GM18505 (cell line): ENCODE measurements at regions not wholly inside any gene's neighbourhood (a gene's known extent, or its start where the extent isn't known, plus 50 kb on each side); places are given as distances from the start of the nearest gene placed in this dataset.

ENCODE experiments used
- ATAC-seq: cut with Tn5 transposase; IDR thresholded peaks from one replicate; pipeline ENCODE4 v1.9.1; 2021; ENCODE audit not compliant: unreplicated experiment
- POLR2A ChIP-seq: IDR thresholded peaks from 4 replicates; pipeline ENCODE4 v1.6.1; 2011; ENCODE audit warnings: borderline replicate concordance; ENCODE audit not compliant: insufficient read depth, insufficient read length; ENCODE audit errors: extremely low read depth

- no peak for TF ChIP-seq POLR2A
- ATAC-seq: no peak
Observed at GRCh38 chr4:122203407-122203806, 51.3 kb downstream of the BLTP1 start.

- no peak for ATAC-seq
- no peak for TF ChIP-seq POLR2A
Observed at GRCh38 chr4:122205687-122206086, 53.6 kb downstream of the BLTP1 start.

- peak; percentile 73 for ATAC-seq
- TF ChIP-seq POLR2A: no peak
Observed at GRCh38 chr4:122212880-122213279, 60.7 kb downstream of the BLTP1 start.

- TF ChIP-seq POLR2A: no peak
Observed at GRCh38 chr4:122218762-122219161, 66.6 kb downstream of the BLTP1 start.

GRCh38 chr4:122219356-122219755 is 67.2 kb downstream of the BLTP1 start:
- no peak for TF ChIP-seq POLR2A
- no peak for ATAC-seq

More at GRCh38 chr4:122218762-122219161, 66.6 kb downstream of the BLTP1 start:
- ATAC-seq: no peak

GRCh38 chr4:122221322-122221721 is 69.2 kb downstream of the BLTP1 start:
- no peak for TF ChIP-seq POLR2A
- ATAC-seq: no peak

GRCh38 chr4:122224348-122224747 is 72.2 kb downstream of the BLTP1 start:
- no peak for TF ChIP-seq POLR2A
- no peak for ATAC-seq

- no peak for TF ChIP-seq POLR2A
- ATAC-seq: no peak
Observed at GRCh38 chr4:122227202-122227601, 75.1 kb downstream of the BLTP1 start.

- no peak for TF ChIP-seq POLR2A
- no peak for ATAC-seq
Observed at GRCh38 chr4:122229857-122230256, 77.7 kb downstream of the BLTP1 start.

- no peak for ATAC-seq
- TF ChIP-seq POLR2A: no peak
Observed at GRCh38 chr4:122232633-122233032, 80.5 kb downstream of the BLTP1 start.

- TF ChIP-seq POLR2A: no peak
- ATAC-seq: no peak
Observed at GRCh38 chr4:122234686-122235085, 82.6 kb downstream of the BLTP1 start.

- TF ChIP-seq POLR2A: no peak
- ATAC-seq: no peak
Observed at GRCh38 chr4:122243785-122244184, 91.7 kb downstream of the BLTP1 start.

GRCh38 chr4:122244764-122245163 is 92.6 kb downstream of the BLTP1 start:
- ATAC-seq: no peak
- no peak for TF ChIP-seq POLR2A

GRCh38 chr4:122246551-122246950 is 94.4 kb downstream of the BLTP1 start:
- ATAC-seq: no peak

GRCh38 chr4:122249357-122249756 is 97.2 kb downstream of the BLTP1 start:
- no peak for TF ChIP-seq POLR2A
- no peak for ATAC-seq

More at GRCh38 chr4:122246551-122246950, 94.4 kb downstream of the BLTP1 start:
- no peak for TF ChIP-seq POLR2A
